ENCODE measurements at regions not wholly inside any gene's neighbourhood (a gene's known extent, or its start where the extent isn't known, plus 50 kb on each side); places are given as distances from the start of the nearest gene placed in this dataset.

DNA sequence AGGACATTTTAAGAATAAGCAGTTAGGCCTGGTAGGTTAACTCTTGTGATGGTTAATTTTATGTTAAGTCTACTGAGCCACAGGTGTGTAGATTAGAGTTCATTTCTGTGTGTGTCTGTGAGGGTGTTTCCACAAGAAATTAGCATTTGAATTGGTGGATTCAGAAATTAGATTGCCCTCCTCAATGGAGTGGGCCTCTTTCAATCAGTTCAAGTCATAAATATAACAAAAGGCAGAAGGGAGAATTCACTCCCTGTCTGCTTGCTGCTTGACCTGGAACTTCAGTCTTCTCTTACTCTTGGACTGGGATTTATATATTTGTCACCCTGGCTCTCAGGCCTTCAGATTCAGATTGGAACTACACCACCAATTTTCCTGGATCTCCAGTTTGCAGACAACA lies 55.3 kb upstream of the POM121L12 start:
- H3K27ac Mint-ChIP-seq = no peak overlapping the region
- H3K27me3 Mint-ChIP-seq (ENCODE audit: low read depth) = no peaks in the 10 kb centered on the region
- peaks cover 58% of the 10 kb centered on the region for H3K9me3 Mint-ChIP-seq
- no peaks in the 10 kb centered on the region for H3K4me1 Mint-ChIP-seq (ENCODE audit: low read depth)
- H3K4me3 Mint-ChIP-seq (ENCODE audit: low read depth) = no peak overlapping the region
- H3K36me3 Mint-ChIP-seq (ENCODE audit: low read depth) = no peaks in the 10 kb centered on the region
- intact Hi-C loops (cut with micrococcal nuclease) = no loop called here
- no peak for DNase-seq (ENCODE audit: low spot score)

DNA sequence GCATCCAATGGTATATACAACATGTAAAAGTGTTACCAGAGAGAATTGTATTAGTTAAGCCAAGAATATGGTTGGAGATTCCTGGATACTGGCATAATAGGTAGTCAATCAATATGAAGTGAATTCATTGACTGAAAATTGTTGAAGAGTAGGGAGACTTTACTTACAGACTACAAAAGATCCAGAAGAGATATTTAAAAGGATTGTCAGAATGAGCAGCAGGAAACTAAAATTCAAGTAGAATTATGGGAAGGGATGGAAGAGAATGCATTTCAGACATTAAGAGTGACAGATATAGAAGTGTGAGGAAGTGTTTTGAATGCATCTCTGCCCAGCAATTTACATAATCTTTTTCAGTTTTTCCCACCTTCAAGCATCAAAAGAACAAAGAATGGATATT lies 62.3 kb upstream of the POM121L12 start:
- no peak for DNase-seq (ENCODE audit: low spot score)
- Mint-ChIP-seq H3K9me3 (peaks cover 31% of the 10 kb centered on the region), H3K36me3 (ENCODE audit: low read depth) (no peaks in the 10 kb centered on the region), H3K4me1 (ENCODE audit: low read depth) (no peaks in the 10 kb centered on the region), H3K27me3 (ENCODE audit: low read depth) (no peaks in the 10 kb centered on the region), H3K27ac (no peak overlapping the region), H3K4me3 (ENCODE audit: low read depth) (no peak overlapping the region)
- intact Hi-C loops (cut with micrococcal nuclease) = no loop called here

DNA sequence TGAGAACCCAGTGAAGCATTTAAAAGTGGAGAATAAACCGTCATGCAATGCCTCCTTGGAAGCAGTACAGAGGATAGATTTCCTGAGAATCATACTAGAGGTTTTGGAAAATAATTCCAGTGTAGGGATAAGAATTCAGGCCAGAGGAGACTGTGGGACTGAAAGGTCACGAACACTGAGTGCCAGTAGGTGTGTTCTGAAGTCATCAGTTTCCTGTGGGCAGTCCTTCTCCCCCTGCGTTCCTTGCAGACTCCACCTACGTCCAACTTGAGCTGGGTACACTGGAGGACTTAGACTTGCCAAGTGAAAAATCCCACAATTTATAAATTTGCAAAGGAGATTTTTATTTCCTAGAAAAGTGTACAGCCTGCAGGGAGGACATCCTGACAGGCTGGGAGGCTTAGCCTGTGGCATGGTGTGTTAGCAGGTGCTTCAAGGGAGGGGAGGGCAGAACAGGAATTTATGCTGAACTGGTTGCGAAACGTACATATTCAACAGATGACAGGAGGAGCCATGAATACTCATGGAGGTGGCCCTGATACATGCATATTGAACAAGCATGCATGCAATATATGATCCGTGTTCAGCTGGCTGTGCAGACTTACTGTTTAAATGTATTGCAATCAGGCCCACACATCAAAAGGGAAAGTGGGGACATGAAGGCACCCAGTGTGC lies 72.9 kb upstream of the POM121L12 start:
- Mint-ChIP-seq H3K27me3 (ENCODE audit: low read depth) (no peaks in the 10 kb centered on the region), H3K27ac (no peak overlapping the region), H3K9me3 (peaks cover 54% of the 10 kb centered on the region), H3K4me1 (ENCODE audit: low read depth) (no peaks in the 10 kb centered on the region), H3K4me3 (ENCODE audit: low read depth) (no peak overlapping the region), H3K36me3 (ENCODE audit: low read depth) (no peaks in the 10 kb centered on the region)
- DNase-seq (ENCODE audit: low spot score) = no peak
- intact Hi-C loops (cut with micrococcal nuclease) = no loop called here

DNA sequence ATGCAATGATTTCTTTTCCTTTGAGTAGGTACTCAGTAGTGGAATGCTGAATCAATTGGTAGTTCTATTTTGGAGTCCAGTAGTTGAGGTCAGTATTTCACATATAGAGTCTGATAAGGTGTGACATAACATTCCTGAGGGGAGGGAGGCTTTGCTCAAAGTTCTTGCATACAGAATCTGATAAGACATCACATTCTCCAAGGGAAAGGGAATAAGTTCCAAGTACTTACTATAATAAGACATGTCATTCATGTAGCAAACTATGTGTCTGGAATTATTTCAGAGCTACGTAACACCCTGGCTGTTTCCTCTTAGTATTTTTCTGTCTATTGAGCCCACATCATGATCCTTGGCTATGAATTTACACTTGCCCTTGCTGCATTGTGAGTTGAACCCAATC lies 74.3 kb upstream of the POM121L12 start:
- no peak for DNase-seq (ENCODE audit: low spot score)
- H3K36me3 Mint-ChIP-seq (ENCODE audit: low read depth) = no peaks in the 10 kb centered on the region
- no peak overlapping the region for H3K27ac Mint-ChIP-seq
- H3K4me3 Mint-ChIP-seq (ENCODE audit: low read depth) = no peak overlapping the region
- intact Hi-C loops (cut with micrococcal nuclease) = no loop called here
- H3K9me3 Mint-ChIP-seq = peaks cover 55% of the 10 kb centered on the region
- H3K4me1 Mint-ChIP-seq (ENCODE audit: low read depth) = no peaks in the 10 kb centered on the region
- H3K27me3 Mint-ChIP-seq (ENCODE audit: low read depth) = no peaks in the 10 kb centered on the region

DNA sequence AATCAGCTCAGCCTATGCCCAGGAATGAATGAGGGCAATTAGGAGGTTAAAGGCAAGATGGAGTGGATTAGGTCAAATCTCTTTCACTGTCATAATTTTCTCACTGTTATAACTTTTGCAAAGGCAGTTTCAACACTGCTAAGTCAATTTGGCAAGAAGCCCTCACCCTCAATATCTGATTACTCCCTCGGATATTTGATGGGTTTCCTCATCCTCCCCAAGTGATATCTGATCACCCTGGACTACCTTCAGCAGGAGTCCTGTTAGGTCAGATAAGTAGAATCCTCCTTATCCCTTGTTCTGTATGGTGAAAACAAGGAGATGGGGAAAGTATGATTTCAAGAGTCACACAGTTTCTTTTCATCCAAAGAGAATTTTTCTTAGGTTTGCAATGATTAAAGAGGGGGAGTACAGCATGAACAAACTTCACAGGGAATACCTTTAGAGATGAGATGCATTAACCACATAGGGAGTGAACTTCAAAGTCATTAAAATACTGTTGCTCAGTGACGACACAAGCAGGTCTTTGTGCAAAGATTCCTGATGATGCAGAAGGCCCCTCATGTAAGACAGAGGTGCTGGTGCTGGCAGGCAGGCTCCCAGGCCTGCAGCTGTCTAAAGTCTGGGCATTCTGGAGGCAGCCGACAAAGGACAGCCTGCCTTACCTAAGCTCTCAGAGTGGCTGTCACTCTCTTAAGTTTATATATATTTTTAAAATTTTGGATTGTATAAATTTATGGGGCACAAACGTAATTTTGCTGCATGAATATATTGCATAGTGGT lies 75.4 kb upstream of the POM121L12 start:
- intact Hi-C loops (cut with micrococcal nuclease) = no loop called here
- H3K36me3 Mint-ChIP-seq (ENCODE audit: low read depth) = no peaks in the 10 kb centered on the region
- DNase-seq (ENCODE audit: low spot score) = no peak
- H3K27me3 Mint-ChIP-seq (ENCODE audit: low read depth) = no peaks in the 10 kb centered on the region
- H3K4me3 Mint-ChIP-seq (ENCODE audit: low read depth) = no peak overlapping the region
- no peak overlapping the region for H3K27ac Mint-ChIP-seq
- peaks cover 50% of the 10 kb centered on the region for H3K9me3 Mint-ChIP-seq
- H3K4me1 Mint-ChIP-seq (ENCODE audit: low read depth) = no peaks in the 10 kb centered on the region

DNA sequence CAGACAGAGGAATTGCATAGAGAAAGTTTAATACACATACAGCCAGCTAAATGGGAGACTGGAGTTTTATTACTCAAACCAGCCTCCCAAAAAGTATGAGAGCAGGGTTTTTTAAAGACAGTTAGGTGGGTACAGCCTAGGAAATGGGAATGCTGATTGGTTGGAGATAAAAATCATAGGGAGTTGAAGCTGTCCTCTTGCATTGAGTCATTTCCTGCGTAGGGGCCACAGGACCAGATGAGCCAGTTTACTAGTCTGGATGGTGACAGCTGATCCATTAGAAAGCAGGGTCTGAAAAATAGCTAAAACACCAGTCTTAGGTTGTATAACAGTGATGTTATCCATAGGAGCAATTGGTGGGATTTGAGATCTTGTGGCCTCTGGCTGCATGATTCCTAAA lies 76.1 kb upstream of the POM121L12 start:
- intact Hi-C loops (cut with micrococcal nuclease) = no loop called here
- no peak for DNase-seq (ENCODE audit: low spot score)
- no peaks in the 10 kb centered on the region for H3K4me1 Mint-ChIP-seq (ENCODE audit: low read depth)
- no peaks in the 10 kb centered on the region for H3K27me3 Mint-ChIP-seq (ENCODE audit: low read depth)
- no peaks in the 10 kb centered on the region for H3K36me3 Mint-ChIP-seq (ENCODE audit: low read depth)
- H3K4me3 Mint-ChIP-seq (ENCODE audit: low read depth) = no peak overlapping the region
- peaks cover 53% of the 10 kb centered on the region for H3K9me3 Mint-ChIP-seq
- H3K27ac Mint-ChIP-seq = no peak overlapping the region

DNA sequence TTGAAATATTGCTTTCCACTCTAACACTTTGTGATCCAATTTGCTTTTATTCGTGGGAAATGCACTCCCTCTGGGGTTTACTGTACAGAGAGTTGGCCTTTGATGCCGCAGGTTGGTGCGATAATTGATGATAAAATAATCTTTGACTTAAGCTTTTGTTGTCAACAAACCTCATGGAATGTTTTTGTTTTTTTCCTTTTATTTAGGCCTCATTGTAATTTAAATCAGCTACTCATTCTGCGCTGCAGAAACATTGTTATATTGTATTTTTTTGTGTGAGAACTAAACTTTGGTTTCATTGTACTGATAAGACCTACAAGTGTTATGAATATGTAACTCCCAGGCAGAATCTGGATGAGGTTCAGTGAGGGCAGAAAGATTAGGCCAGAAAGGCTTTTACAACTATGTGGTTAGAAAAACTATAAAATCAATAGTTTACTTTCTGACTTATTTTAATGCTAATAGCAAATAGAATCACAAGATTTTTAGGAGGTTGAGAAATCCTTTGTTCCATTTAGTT lies 76.8 kb upstream of the POM121L12 start:
- Mint-ChIP-seq H3K36me3 (ENCODE audit: low read depth) (no peaks in the 10 kb centered on the region), H3K4me1 (ENCODE audit: low read depth) (no peaks in the 10 kb centered on the region), H3K27me3 (ENCODE audit: low read depth) (no peaks in the 10 kb centered on the region), H3K4me3 (ENCODE audit: low read depth) (no peak overlapping the region), H3K9me3 (peaks cover 51% of the 10 kb centered on the region), H3K27ac (no peak overlapping the region)
- intact Hi-C loops (cut with micrococcal nuclease) = no loop called here
- DNase-seq (ENCODE audit: low spot score) = no peak

DNA sequence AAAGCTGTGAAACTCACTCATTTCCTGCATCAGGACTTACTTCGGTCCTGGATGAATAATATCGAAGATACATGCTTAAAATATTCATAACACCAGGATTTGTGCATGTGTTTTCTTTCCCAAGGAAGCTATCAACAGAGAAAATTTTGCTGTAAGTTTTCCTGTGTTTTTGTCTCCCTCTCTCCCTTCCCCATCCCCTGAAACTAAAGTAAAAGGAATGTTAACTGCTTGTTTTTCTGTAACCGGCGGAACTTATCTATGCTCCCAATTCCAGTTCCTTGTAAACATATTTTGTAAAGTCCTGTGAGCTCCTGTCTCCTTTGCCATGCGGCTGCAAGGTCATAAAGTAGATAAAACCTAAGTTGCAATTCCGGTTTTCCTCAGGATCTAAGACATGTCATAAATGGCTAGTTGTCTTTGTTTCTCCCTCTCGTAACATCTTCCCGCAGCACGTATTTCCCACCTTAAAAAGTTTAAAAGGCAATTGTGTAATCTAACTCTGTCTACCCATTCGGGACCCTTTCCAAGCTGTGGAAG lies 79.0 kb upstream of the POM121L12 start:
- Mint-ChIP-seq H3K27me3 (ENCODE audit: low read depth) (no peaks in the 10 kb centered on the region), H3K9me3 (peaks cover 48% of the 10 kb centered on the region), H3K27ac (no peak overlapping the region), H3K4me3 (ENCODE audit: low read depth) (no peak overlapping the region), H3K4me1 (ENCODE audit: low read depth) (no peaks in the 10 kb centered on the region), H3K36me3 (ENCODE audit: low read depth) (no peaks in the 10 kb centered on the region)
- intact Hi-C loops (cut with micrococcal nuclease) = no loop called here
- DNase-seq (ENCODE audit: low spot score) = no peak

DNA sequence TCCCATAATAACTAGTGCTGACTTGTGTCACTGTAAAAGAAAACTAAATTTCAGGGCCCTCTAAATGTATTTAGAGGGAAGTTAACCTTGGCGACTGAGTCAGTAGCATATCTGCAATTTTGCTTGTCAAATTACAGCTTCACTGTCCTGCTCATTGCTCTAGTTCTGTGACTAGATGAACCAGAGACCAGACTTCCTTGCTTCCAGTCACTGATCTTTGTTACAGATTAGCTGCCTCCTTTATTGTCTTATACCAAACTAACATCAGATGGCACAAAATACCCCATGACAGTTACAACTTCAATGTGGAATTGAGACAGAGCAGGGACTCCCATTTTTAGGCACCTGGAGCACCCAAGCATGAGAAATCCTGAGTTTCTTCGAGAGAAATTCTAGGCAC lies 79.9 kb upstream of the POM121L12 start:
- H3K4me1 Mint-ChIP-seq (ENCODE audit: low read depth) = no peaks in the 10 kb centered on the region
- no peak for DNase-seq (ENCODE audit: low spot score)
- intact Hi-C loops (cut with micrococcal nuclease) = no loop called here

DNA sequence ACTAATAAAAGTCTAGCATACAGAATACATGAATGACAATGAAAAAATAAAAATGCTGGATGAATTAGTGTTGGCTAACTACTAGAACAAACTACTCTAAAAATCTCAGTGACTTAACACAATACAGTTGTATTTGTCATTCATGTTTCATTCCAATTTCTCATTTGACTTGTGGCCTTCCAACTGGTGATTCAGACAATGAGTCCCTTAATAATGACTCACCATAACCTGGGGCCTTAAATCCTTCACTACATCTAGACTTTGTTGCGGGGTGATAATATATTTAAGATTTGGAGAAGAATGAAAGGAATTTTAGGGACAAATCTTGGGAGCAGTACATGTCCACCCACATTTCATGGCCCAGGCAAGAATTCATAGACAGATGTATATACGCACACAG lies 90.5 kb upstream of the POM121L12 start:
- H3K4me1 Mint-ChIP-seq (ENCODE audit: low read depth) = no peaks in the 10 kb centered on the region
- peaks cover 39% of the 10 kb centered on the region for H3K9me3 Mint-ChIP-seq
- no peak overlapping the region for H3K27ac Mint-ChIP-seq
- no peak overlapping the region for H3K4me3 Mint-ChIP-seq (ENCODE audit: low read depth)
- intact Hi-C loops (cut with micrococcal nuclease) = no loop called here
- no peak for DNase-seq (ENCODE audit: low spot score)
- no peaks in the 10 kb centered on the region for H3K27me3 Mint-ChIP-seq (ENCODE audit: low read depth)
- H3K36me3 Mint-ChIP-seq (ENCODE audit: low read depth) = no peaks in the 10 kb centered on the region

More for the DNA sequence above, 79.9 kb upstream of the POM121L12 start:
- Mint-ChIP-seq H3K4me3 (ENCODE audit: low read depth) (no peak overlapping the region), H3K27me3 (ENCODE audit: low read depth) (no peaks in the 10 kb centered on the region), H3K27ac (no peak overlapping the region), H3K9me3 (peaks cover 42% of the 10 kb centered on the region), H3K36me3 (ENCODE audit: low read depth) (no peaks in the 10 kb centered on the region)

DNA sequence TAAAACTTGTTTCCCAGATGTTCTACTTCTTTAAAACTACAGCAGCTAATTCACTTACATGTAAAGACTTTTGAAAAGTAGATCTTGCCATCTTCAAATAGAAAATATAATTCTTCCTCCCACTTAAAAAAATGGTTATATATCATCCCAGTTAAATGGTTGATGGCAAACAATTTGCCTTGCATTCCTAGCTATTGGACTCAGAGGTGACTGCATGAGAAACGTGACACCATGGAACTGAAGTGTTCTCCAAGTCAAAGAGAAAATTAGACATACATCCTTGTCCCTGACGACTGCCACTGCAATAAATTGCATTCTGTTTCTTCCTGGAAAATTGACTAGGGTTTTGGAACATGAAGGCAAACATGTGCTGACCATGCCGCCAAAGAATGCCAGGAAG lies 95.0 kb upstream of the POM121L12 start:
- Mint-ChIP-seq H3K4me1 (ENCODE audit: low read depth) (no peaks in the 10 kb centered on the region), H3K36me3 (ENCODE audit: low read depth) (no peaks in the 10 kb centered on the region), H3K27me3 (ENCODE audit: low read depth) (no peaks in the 10 kb centered on the region), H3K9me3 (peaks cover 39% of the 10 kb centered on the region), H3K4me3 (ENCODE audit: low read depth) (no peak overlapping the region), H3K27ac (no peak overlapping the region)
- no peak for DNase-seq (ENCODE audit: low spot score)
- intact Hi-C loops (cut with micrococcal nuclease) = no loop called here

DNA sequence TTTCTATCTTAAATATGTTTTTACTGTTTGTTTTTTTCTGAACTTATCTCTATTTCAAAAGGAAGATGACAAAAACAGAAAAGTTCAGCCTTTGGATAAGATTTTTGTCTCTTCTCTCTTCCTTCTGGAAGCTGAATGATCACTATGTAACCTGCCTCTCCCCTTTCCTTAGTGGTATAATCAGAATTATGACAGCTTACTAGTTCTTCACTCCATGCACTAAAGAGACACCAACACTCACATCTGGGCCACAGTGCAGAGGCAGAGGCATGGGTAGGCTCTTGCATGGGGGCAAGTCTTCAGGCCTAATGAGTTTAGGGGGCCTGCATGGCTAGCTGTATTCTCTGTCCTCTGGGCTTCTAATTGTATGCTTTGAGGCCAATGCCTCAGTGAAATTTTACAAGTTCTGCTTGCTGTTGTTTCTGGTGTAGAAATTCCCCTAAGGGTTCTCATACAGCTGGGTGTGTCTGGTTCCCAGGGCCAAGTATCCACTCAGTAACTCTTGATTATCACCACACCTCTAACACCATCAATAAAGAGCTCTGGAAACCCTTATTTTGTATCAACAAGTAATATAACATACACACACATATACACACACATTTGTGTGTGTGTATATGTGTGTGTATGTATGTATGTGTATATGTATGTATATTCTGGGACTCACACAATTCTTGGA lies 96.8 kb upstream of the POM121L12 start:
- intact Hi-C loops (cut with micrococcal nuclease) = no loop called here
- H3K4me1 Mint-ChIP-seq (ENCODE audit: low read depth) = no peaks in the 10 kb centered on the region

DNA sequence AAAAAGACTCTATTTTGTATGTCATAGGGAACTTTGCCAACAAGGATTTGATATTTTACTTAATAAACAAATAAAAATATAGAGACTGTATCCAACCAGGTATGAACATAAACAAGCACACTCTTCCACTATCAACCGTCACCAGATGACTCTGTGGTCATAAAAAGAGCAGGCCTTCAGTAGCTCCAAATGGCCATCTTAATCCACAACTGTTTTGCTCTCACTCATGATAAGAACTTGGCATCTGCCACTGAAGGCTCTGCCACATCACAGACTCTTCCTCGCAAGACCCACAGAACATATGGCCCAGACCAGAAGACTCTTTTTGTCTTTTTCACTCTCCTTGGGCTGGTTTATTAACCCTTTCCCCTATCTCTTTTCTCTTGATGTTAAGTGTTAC lies 98.7 kb upstream of the POM121L12 start:
- Mint-ChIP-seq H3K27me3 (ENCODE audit: low read depth) (no peaks in the 10 kb centered on the region), H3K4me3 (ENCODE audit: low read depth) (no peak overlapping the region), H3K4me1 (ENCODE audit: low read depth) (no peaks in the 10 kb centered on the region), H3K9me3 (peaks cover 60% of the 10 kb centered on the region), H3K36me3 (ENCODE audit: low read depth) (no peaks in the 10 kb centered on the region), H3K27ac (no peak overlapping the region)
- intact Hi-C loops (cut with micrococcal nuclease) = no loop called here
- DNase-seq (ENCODE audit: low spot score) = no peak

More for the DNA sequence above, 96.8 kb upstream of the POM121L12 start:
- DNase-seq (ENCODE audit: low spot score) = no peak
- Mint-ChIP-seq H3K36me3 (ENCODE audit: low read depth) (no peaks in the 10 kb centered on the region), H3K27ac (no peak overlapping the region), H3K4me3 (ENCODE audit: low read depth) (no peak overlapping the region), H3K27me3 (ENCODE audit: low read depth) (no peaks in the 10 kb centered on the region), H3K9me3 (peaks cover 47% of the 10 kb centered on the region)

Data from activated T-helper 2 cell treated with anti-CD3 and anti-CD28 coated beads, Interferon-gamma antibody, Interleukin-2, Interleukin-4, amounts not matched to agents 10 μg/mL and 5 μg/mL and 100 μg/mL, durations not matched to agents 14 hours and 24 hours and 36 hours (primary cell).